ENCODE measurements at regions not wholly inside any gene's neighbourhood (a gene's known extent, or its start where the extent isn't known, plus 50 kb on each side); places are given as distances from the start of the nearest gene placed in this dataset.
"Not testable (repeated sequence)": the region's sequence is repeated elsewhere in the genome, so short reads cannot be mapped to it uniquely, and the experiment has no call there.

- no peak for DNase-seq (ENCODE audit: low read depth in 3 of 3, low spot score in 2 of 3)
These were observed 589.2 kb downstream of the SLC16A7 start for GRCh38 chr12:60185060-60185459.

DNA sequence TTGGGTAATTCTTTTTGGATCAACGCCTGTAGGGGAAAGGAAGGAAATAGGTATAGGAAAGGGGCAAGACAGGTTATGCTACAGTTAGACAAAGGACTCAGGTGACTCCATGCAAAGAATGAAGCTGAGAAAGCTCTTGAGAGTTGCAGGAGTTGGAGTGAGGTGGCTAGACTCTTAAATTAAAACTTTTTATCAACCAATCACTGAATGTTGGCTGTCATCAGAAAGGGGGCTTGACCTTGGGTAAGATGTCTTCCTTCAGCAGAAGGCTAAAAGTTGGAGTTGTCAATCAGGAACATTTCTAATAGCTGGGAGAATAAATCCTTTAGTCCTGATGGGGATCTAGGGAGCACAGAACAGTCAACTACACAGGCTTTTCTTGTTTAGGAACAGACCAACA lies 595.4 kb downstream of the SLC16A7 start:
- DNase-seq (ENCODE audit: low read depth in 3 of 3, low spot score in 2 of 3) = no peak

DNA sequence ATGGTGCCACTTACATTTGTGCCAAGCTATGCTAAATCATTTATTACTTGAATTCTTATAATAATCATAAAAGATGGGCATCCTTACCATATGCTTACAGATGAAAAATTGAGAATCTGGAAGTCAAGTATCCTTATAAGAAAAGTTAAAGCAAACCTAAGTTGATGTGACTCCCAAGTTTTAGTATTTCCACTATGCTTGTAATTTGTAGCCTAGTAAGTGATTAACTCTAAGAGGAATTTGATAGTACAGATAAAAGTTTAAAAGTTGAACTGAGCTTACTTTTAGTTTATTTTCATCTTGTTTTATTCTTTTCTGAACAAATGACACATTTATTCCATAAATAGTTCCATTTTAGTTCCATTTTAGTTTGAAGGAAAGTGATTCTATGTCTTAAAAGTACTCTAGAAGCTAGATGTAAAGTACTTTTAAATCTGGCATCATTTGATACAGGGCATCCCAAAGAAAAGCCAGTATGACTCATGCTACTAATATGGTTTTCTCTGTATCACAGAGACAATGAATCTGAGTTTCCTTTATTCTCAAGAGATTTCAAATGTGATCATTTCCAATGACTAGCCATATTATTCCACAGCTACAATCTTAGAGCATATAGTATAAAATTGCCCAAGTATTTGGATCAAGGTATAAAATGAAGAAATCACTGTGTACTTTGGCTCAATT lies 596.0 kb downstream of the SLC16A7 start:
- DNase-seq (ENCODE audit: low read depth in 3 of 3, low spot score in 2 of 3) = no peak

- no peak for DNase-seq (ENCODE audit: low read depth in 3 of 3, low spot score in 2 of 3)
These were observed 598.8 kb downstream of the SLC16A7 start for GRCh38 chr12:60194678-60195077.

DNA sequence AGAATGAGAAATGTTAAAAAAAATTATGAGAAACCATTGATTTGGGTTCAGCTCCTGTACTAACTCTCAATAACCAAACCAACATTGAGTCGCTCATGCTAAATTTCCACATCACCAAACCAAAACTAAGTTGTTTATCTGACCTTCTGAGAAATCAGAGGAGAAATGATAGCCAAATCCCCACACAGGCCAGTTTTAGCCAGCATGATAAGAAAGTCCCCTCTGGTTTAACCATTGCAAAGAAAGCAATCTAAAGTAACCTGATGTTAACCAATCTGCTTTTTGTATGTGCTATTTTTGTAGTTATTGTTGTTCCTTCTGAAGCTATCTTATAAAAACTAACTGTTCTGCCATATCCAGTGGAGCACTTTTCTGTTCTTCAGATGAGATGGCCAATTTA lies 599.7 kb downstream of the SLC16A7 start:
- DNase-seq (ENCODE audit: low read depth in 3 of 3, low spot score in 2 of 3) = no peak

GRCh38 chr12:60196366-60196765 lies 600.5 kb downstream of the SLC16A7 start:
- DNase-seq (ENCODE audit: low read depth in 3 of 3, low spot score in 2 of 3) = no peak

- no peak for DNase-seq (ENCODE audit: low read depth in 3 of 3, low spot score in 2 of 3)
These were observed 601.8 kb downstream of the SLC16A7 start for GRCh38 chr12:60197589-60197988.

DNA sequence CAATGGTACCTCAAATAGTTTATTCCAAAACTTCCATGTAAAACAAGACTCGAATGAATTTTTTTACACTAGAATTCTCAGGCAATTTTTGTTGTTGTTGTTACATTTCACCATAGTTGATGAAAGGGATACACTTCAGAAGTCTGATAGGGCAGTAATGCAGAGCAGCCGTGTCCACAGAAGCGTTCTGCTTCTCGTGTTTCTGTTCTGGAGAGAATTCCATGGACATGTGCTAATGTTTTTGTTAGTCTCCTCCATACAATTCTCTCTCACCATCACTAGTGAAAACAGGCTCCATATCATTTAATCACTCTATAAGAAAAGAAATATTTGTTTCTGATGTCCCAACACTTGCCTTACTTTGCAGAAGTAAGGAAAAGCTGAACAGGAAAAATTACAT lies 606.1 kb downstream of the SLC16A7 start:
- no peak for DNase-seq (ENCODE audit: low read depth in 3 of 3, low spot score in 2 of 3)

GRCh38 chr12:60205500-60205899 lies 609.7 kb downstream of the SLC16A7 start:
- no peak for DNase-seq (ENCODE audit: low read depth in 3 of 3, low spot score in 2 of 3)

GRCh38 chr12:60209521-60209920 lies 613.7 kb downstream of the SLC16A7 start:
- DNase-seq (ENCODE audit: low read depth in 3 of 3, low spot score in 2 of 3) = no peak

- no peak for DNase-seq (ENCODE audit: low read depth in 3 of 3, low spot score in 2 of 3)
These were observed 614.1 kb downstream of the SLC16A7 start for GRCh38 chr12:60209933-60210332.

- no peak for DNase-seq (ENCODE audit: low read depth in 3 of 3, low spot score in 2 of 3)
These were observed 614.9 kb downstream of the SLC16A7 start for GRCh38 chr12:60210756-60211155.

GRCh38 chr12:60211244-60211643 lies 615.4 kb downstream of the SLC16A7 start:
- DNase-seq (ENCODE audit: low read depth in 3 of 3, low spot score in 2 of 3) = no peak

DNA sequence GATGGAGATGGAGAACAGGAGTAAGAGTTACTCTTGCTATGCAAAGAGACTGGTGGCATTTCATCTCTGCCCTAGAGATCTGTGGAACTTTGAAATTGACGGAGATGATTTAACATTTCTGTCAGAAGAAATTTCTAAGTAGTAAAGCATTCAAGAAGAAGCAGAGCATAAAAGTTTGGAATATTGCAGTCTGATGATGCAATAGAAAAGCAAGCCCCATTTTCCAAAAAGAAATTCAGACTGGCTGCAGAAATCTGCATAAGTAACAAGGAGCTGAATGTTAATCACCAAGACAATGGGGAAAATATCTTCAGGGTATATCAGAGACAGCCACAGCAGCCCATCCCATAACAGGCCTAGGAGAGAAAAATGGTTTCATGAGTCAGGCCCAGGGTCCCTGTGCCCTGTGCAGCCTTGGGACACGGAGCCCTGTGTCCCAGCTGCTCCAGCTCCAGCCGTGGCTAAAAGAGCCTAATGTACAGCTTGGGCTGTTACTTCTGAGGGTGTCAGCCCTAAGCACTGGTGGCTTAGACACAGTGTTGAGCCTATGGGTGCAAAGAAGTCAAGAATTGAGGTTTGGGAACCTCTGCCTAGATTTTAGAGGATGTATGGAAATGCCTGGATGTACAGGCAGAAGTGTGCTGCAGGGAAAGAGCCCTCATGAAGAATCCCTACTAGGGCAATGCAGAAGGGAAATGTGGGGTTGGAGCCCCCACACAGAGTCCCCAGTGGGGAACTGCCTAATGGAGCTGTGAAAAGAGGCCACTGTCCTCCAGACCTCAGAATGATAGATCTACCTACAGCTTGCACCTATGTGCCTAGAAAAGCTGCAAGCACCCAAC lies 616.6 kb downstream of the SLC16A7 start:
- DNase-seq (ENCODE audit: low read depth in 3 of 3, low spot score in 2 of 3) = no peak

- not testable (repeated sequence) for DNase-seq (ENCODE audit: low read depth in 3 of 3, low spot score in 2 of 3)
These were observed 617.4 kb downstream of the SLC16A7 start for GRCh38 chr12:60213272-60213671.

- DNase-seq (ENCODE audit: low read depth in 3 of 3, low spot score in 2 of 3) = no peak
These were observed 620.4 kb downstream of the SLC16A7 start for GRCh38 chr12:60216226-60216625.

DNA sequence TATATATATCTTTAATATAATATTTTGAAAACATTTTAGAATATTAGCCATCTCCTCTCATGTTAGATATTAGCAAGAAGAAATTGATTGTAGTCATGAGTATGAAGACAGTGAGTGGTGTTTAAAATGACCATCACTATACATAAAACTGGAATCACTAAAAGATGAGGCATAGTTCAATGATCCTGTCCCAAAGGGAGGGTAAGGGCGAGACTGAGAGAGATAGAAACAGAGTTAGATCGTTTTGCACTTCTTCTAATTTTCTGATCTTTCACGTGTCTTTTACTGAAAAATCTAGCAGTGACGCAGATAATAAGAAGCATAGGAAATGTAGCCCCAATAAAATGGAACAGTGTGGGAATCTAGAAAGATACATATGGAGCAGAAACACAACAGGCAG lies 627.4 kb downstream of the SLC16A7 start:
- no peak for DNase-seq (ENCODE audit: low read depth in 3 of 3, low spot score in 2 of 3)

DNA sequence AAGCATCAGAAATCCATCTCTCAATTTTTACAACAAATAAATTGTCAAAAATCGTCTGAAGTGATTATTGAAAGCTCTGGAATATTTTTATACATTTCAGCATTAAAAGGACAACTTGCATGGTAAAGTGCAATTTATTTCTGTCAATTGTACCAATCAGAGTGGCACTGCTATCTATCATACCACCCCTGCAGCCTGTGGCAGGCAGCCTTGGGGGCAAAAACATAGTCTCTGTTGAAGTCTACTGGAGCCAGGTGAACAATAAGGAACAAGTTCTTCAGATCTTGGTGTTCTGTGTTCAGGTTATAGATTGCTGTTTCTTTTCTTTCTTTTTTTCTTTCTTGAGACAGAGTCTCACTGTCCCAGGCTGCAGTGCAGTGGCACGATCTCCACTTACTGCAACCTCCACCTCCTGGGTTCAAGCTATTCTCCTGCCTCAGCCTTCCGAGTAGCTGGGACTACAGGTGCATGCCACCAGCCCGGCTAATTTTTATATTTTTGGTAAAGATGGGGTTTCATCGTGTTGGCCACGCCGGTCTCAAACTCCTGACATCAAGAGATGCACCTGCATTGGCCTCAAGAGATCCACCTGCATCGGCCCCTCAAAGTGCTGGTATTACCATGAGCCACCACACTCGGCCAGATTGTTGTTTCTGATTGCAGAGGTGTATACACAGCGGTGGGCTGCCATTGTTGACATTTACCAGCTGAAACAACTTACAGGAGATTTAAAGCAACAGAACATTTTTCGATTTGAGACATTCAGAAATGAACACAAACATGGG lies 629.6 kb downstream of the SLC16A7 start:
- DNase-seq (ENCODE audit: low read depth in 3 of 3, low spot score in 2 of 3) = no peak

GRCh38 chr12:60227916-60228315 lies 632.1 kb downstream of the SLC16A7 start:
- no peak for DNase-seq (ENCODE audit: low read depth in 3 of 3, low spot score in 2 of 3)

GRCh38 chr12:60230056-60230455 lies 634.2 kb downstream of the SLC16A7 start:
- DNase-seq (ENCODE audit: low read depth in 3 of 3, low spot score in 2 of 3) = no peak

DNA sequence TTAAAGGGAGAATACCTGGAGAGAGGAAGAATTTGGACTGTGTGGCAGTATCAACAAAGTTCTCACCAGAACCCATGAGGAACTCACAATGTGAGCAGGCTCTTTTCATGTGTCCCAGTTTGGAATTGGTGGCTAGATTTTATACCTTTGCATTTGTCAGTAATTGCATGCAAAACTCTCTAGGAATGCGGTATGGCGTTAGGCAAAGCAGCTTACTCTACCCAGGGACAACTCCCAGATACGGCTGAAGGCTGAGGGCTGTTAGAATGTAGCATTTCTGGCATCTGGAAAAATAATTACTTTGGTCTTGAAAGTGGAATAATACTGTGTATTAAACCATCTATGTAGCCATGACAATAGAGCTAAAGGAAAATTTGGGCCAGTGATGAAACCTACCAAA lies 635.5 kb downstream of the SLC16A7 start:
- DNase-seq (ENCODE audit: low read depth in 3 of 3, low spot score in 2 of 3) = no peak

Measured in right renal cortex interstitium (tissue), 3 donors.